B cell (primary cell): ENCODE measurements at regions not wholly inside any gene's neighbourhood (a gene's known extent, or its start where the extent isn't known, plus 50 kb on each side); places are given as distances from the start of the nearest gene placed in this dataset.

Source experiments
- ATAC-seq: fragments of 200-7000 bp; cut with Tn5 transposase; one replicate; pipeline ENCODE4 v1.10.0; 2021; ENCODE audit warnings: low read depth, mild to moderate bottlenecking, moderate number of reproducible peaks, moderate library complexity
- CTCF ChIA-PET: fragments of 350-600 bp; sonication (Branson Sonifier 250); formaldehyde crosslinking; loops from one replicate; lab custom pipeline; 2021; ENCODE audit warnings: antibody characterized with exemption, inconsistent platforms; lab: Charles Lee
- POLR2A ChIA-PET: fragments of 350-600 bp; sonication (Branson Sonifier 250); formaldehyde crosslinking; loops from one replicate; lab custom pipeline; 2021; ENCODE audit warnings: antibody characterized with exemption; lab: Charles Lee
- DNase-seq: peaks from one replicate; pipeline ENCODE4 v3.0.0; 2013
- H2AFZ ChIP-seq: 2 replicates; pipeline ENCODE4 v1.6.1; 2012; ENCODE audit warnings: mild to moderate bottlenecking, low read depth, low read length; ENCODE audit not compliant: insufficient read depth, poor library complexity, severe bottlenecking
- H3K27ac ChIP-seq, 2 donors: 1 replicate in 1 of 2; 2 replicates in 1 of 2; pipeline ENCODE4 v1.5.1; 2012 to 2013; ENCODE audit warnings: low read length in 2 of 2, mild to moderate bottlenecking in 2 of 2, moderate library complexity in 1 of 2
- H3K27me3 ChIP-seq, 4 experiments: fragments of 200-600 bp in 1 of 4; sonication (generic) in 1 of 4; replicated peaks in 1 of 4; 1 replicate in 2 of 4; 2 replicates in 2 of 4; pipeline versions ENCODE4 v1.6.1 to v1.7.0; 2013 to 2016; ENCODE audit warnings: low read length in 3 of 4, mild to moderate bottlenecking in 2 of 4, mixed read lengths in 1 of 4, moderate library complexity in 1 of 4; ENCODE audit not compliant: insufficient read depth in 4 of 4, control insufficient read depth in 3 of 4; ENCODE audit errors: control extremely low read depth in 1 of 4
- H3K36me3 ChIP-seq, 2 experiments: replicated peaks in 1 of 2; 1 replicate in 1 of 2; 2 replicates in 1 of 2; pipeline versions ENCODE4 v1.6.1 to v1.7.1; 2013; ENCODE audit warnings: low read length in 1 of 2; ENCODE audit not compliant: insufficient read depth in 2 of 2, control insufficient read depth in 1 of 2; ENCODE audit errors: control extremely low read depth in 1 of 2, extremely low read depth in 1 of 2
- H3K4me1 ChIP-seq, 2 donors: fragments of 200-600 bp in 1 of 2; sonication (generic) in 1 of 2; 1 replicate in 1 of 2; 2 replicates in 1 of 2; pipeline versions ENCODE4 v1.5.1 to v1.6.1; 2013 to 2017; ENCODE audit warnings: low read length in 2 of 2; ENCODE audit not compliant: control insufficient read depth in 2 of 2, insufficient read depth in 2 of 2
- H3K4me2 ChIP-seq: replicated peaks from 2 replicates; pipeline ENCODE3; 2012; ENCODE audit warnings: mild to moderate bottlenecking, low read depth, low read length; ENCODE audit not compliant: poor library complexity, severe bottlenecking
- H3K4me3 ChIP-seq, 5 experiments: fragments of 200-600 bp in 1 of 5; sonication (generic) in 1 of 5; 1 replicate in 3 of 5; 2 replicates in 2 of 5; pipeline versions ENCODE4 v1.5.1 to v1.7.0; 2011 to 2016; ENCODE audit warnings: low read length in 4 of 5, mild to moderate bottlenecking in 4 of 5, low read depth in 2 of 5, control low read depth in 1 of 5, moderate library complexity in 1 of 5; ENCODE audit not compliant: insufficient read depth in 1 of 5; ENCODE audit errors: control extremely low read depth in 1 of 5, extremely low read depth in 1 of 5
- H3K79me2 ChIP-seq: fragments of 200-600 bp; sonication (generic); one replicate; pipeline ENCODE4 v1.6.0; 2016; ENCODE audit warnings: low read length; ENCODE audit not compliant: control insufficient read depth, insufficient read depth
- H3K9ac ChIP-seq: fragments of 200-600 bp; sonication (generic); 2 replicates; pipeline ENCODE4 v1.6.1; 2017; ENCODE audit warnings: mild to moderate bottlenecking, low read length, moderate library complexity
- H3K9me3 ChIP-seq, 3 donors: one replicate each; pipeline versions ENCODE4 v1.6.1 to v1.7.1; 2013; ENCODE audit warnings: low read length in 2 of 3; ENCODE audit not compliant: control insufficient read depth in 2 of 3, insufficient read depth in 1 of 3; ENCODE audit errors: control extremely low read depth in 1 of 3
- H4K20me1 ChIP-seq: 2 replicates; pipeline ENCODE4 v1.6.0; 2012; ENCODE audit warnings: mild to moderate bottlenecking, low read length; ENCODE audit not compliant: insufficient read depth, control insufficient read depth, poor library complexity, severe bottlenecking
- H3K27ac Mint-ChIP-seq: one replicate; pipeline ENCODE4 v1.8.0; 2021; ENCODE audit warnings: mixed read lengths
- H3K27me3 Mint-ChIP-seq: one replicate; pipeline ENCODE4 v1.8.0; 2021; ENCODE audit warnings: mixed read lengths
- H3K4me1 Mint-ChIP-seq: one replicate; pipeline ENCODE4 v1.8.0; 2021; ENCODE audit warnings: mixed read lengths
- H3K4me3 Mint-ChIP-seq: one replicate; pipeline ENCODE4 v1.8.0; 2021; ENCODE audit warnings: mixed read lengths
- H3K9me3 Mint-ChIP-seq: one replicate; pipeline ENCODE4 v1.8.0; 2022; ENCODE audit warnings: mixed read lengths; ENCODE audit not compliant: insufficient read depth
- EZH2 ChIP-seq: IDR thresholded peaks from 2 replicates; pipeline ENCODE4 v1.6.1; 2012; ENCODE audit warnings: borderline replicate concordance, low read depth, mild to moderate bottlenecking, moderate library complexity, low read length; ENCODE audit not compliant: insufficient read depth, poor library complexity, severe bottlenecking
- WGBS: methylation state at CpG from one replicate; pipeline ENCODE4 v1.1.5; 2013; ENCODE audit warnings: missing lambda C conversion rate; ENCODE audit not compliant: insufficient coverage; 5-methylcytosine and 5-hydroxymethylcytosine counted together
- intact Hi-C: fragments of 100-400 bp; cut with micrococcal nuclease; formaldehyde crosslinking; loops from one replicate; pipeline ENCODE4 v1.10.0; 2022
- TF ChIP-seq, protein P1 (sequence below): fragments of 200-600 bp; IDR thresholded peaks from one replicate; pipeline ENCODE4 v1.8.0; 2022; ENCODE audit warnings: antibody characterized with exemption, mild to moderate bottlenecking

DNA sequence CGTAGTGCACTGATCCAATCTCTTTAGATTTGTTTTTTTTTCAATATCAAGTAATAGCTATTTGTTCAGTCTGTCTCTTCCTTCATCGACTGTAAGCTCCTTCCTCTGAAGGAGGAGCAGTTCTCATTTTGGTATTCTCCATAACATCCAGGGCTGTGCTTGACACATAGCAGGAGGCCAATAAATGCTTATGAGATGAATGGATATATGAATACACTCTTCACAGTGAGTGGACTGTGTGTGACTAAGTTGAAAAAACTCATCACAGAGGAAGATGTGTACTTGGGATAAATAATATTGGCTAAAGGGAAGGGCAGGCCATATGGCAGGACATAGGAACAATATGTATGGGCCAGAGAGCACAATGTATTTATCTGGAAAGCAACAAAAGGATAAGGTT lies 205.3 kb upstream of the PRICKLE1 start:
- ATAC-seq (no peak), DNase-seq (no peak)
- Histone ChIP-seq H2AFZ (no peak overlapping the region), H3K4me1 (no peaks in the 10 kb centered on the region), H3K79me2 (no peaks in the 10 kb centered on the region), H3K9me3 (no peaks in the 10 kb centered on the region), H3K4me3 (no peak overlapping the region), H4K20me1 (no peaks in the 10 kb centered on the region), H3K9ac (no peak overlapping the region), H3K4me2 (no peak overlapping the region), H3K27me3 (no peaks in the 10 kb centered on the region), H3K36me3 (no peaks in the 10 kb centered on the region), H3K27ac (no peak overlapping the region)
- Mint-ChIP-seq H3K4me3 (no peak overlapping the region), H3K27ac (no peak overlapping the region), H3K9me3 (no peaks in the 10 kb centered on the region), H3K4me1 (no peaks in the 10 kb centered on the region), H3K27me3 (no peaks in the 10 kb centered on the region)
- WGBS = no CpG with 5 or more reads among the region's 2 CpGs
- CTCF ChIA-PET = no interaction called here
- TF ChIP-seq EZH2 = no peak
- TF ChIP-seq, protein P1, sequence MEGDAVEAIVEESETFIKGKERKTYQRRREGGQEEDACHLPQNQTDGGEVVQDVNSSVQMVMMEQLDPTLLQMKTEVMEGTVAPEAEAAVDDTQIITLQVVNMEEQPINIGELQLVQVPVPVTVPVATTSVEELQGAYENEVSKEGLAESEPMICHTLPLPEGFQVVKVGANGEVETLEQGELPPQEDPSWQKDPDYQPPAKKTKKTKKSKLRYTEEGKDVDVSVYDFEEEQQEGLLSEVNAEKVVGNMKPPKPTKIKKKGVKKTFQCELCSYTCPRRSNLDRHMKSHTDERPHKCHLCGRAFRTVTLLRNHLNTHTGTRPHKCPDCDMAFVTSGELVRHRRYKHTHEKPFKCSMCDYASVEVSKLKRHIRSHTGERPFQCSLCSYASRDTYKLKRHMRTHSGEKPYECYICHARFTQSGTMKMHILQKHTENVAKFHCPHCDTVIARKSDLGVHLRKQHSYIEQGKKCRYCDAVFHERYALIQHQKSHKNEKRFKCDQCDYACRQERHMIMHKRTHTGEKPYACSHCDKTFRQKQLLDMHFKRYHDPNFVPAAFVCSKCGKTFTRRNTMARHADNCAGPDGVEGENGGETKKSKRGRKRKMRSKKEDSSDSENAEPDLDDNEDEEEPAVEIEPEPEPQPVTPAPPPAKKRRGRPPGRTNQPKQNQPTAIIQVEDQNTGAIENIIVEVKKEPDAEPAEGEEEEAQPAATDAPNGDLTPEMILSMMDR = no peak
- intact Hi-C loops = no loop called here
- POLR2A ChIA-PET = no interaction called here

DNA sequence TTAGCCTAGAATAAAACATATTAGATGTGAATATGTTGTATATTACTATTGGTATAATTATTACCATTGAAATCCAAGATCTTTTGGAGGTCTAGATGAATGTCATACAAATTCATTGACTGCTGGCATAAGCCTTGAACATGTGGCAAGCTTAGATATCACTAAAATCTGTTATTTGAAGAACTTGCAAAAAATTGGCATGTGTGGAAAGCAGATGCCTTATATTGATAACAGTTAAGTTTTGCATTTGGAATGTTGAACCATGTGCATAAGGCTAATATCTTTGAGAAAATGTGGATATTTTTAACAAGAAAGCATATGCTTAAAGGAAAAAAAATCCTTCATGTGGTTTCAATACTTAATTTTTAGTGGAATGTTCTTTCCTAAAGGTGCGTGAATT lies 203.6 kb upstream of the PRICKLE1 start:
- no peaks in the 10 kb centered on the region for H4K20me1 ChIP-seq
- ChIA-PET CTCF (no interaction called here), POLR2A (no interaction called here)
- Mint-ChIP-seq H3K27me3 (no peaks in the 10 kb centered on the region), H3K4me1 (no peaks in the 10 kb centered on the region), H3K27ac (no peak overlapping the region), H3K4me3 (no peak overlapping the region), H3K9me3 (no peaks in the 10 kb centered on the region)
- H3K4me1 ChIP-seq = no peaks in the 10 kb centered on the region
- intact Hi-C loops = no loop called here
- no peak for DNase-seq
- H3K36me3 ChIP-seq = no peaks in the 10 kb centered on the region
- H3K9ac ChIP-seq = no peak overlapping the region
- H3K4me3 ChIP-seq = no peak overlapping the region
- no peak for TF ChIP-seq EZH2
- TF ChIP-seq, protein P1 = no peak
- WGBS = no CpG with 5 or more reads among the region's 1 CpG
- no peak overlapping the region for H3K27ac ChIP-seq
- no peak for ATAC-seq
- H3K27me3 ChIP-seq = no peaks in the 10 kb centered on the region
- H3K4me2 ChIP-seq = no peak overlapping the region
- no peak overlapping the region for H2AFZ ChIP-seq
- H3K9me3 ChIP-seq = no peaks in the 10 kb centered on the region
- H3K79me2 ChIP-seq = no peaks in the 10 kb centered on the region
